ENCODE measurements at regions not wholly inside any gene's neighbourhood (a gene's known extent, or its start where the extent isn't known, plus 50 kb on each side); places are given as distances from the start of the nearest gene placed in this dataset.

DNA sequence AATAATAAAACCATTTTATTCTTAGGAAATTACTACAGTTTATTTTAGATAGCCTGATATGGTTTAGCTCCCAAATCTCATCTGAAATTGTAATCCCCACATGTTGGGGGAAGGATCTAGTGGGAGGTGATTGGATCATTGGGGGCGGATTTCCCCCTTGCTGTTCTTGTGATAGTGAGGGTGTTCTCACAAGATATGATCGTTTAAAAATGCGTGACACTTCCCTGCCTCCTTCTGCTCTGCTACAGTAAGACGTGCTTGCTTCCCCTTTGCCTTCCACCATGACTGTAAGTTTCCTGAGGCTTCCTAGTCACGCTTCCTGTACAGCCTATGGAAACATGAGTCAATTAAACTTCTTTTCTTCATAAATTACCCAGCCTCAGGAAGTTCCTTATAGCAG, 122.4 kb upstream of the FGF10 start:
- TF ChIP-seq CTCF (IDR thresholded peaks at IDR 0.05) (no peak), POLR2A (IDR thresholded peaks at IDR 0.05) (no peak)

Data from testis (tissue), 2 donors.